ENCODE measurements at regions not wholly inside any gene's neighbourhood (a gene's known extent, or its start where the extent isn't known, plus 50 kb on each side); places are given as distances from the start of the nearest gene placed in this dataset.

DNA sequence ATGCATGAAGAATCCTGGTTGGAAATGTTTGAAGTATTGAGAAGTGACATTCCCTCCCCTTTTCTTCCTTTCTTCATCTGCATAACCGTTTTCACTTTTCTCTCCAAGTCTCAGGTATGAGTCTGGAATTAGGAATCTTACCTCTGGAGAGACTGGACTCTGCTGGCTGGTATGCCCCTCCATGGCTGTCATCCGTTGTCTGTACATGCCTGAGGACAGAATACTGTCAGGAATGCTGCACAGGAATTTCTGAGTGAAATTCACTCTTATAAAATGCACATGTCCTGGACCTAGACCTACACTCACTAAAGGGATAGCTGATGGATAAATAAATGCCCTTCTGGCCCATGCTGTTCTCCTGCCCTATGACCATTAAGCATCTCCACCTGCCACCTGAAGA is 179.5 kb downstream of the MSN start:
- no peak overlapping the region for H3K4me3 ChIP-seq
- no peaks in the 10 kb centered on the region for H3K9me3 ChIP-seq (ENCODE audit: low read depth)
- no peaks in the 10 kb centered on the region for H4K20me1 ChIP-seq (ENCODE audit: insufficient read depth)
- no peak overlapping the region for H3K4me2 ChIP-seq (ENCODE audit: unreplicated experiment)
- no peak overlapping the region for H2AFZ ChIP-seq
- no peaks in the 10 kb centered on the region for H3K27me3 ChIP-seq (replicated peaks; ENCODE audit: insufficient read depth)
- H3K79me2 ChIP-seq (ENCODE audit: insufficient read depth): no peaks in the 10 kb centered on the region
- no peaks in the 10 kb centered on the region for H3F3A ChIP-seq (ENCODE audit: insufficient read depth)
- H3K4me1 ChIP-seq (ENCODE audit: insufficient read depth): no peaks in the 10 kb centered on the region
- DNase-seq: no peak
- no peak overlapping the region for H3K9ac ChIP-seq
- no peaks in the 10 kb centered on the region for H3K36me3 ChIP-seq (ENCODE audit: low read depth)
- H3K27ac ChIP-seq: no peak overlapping the region
- in situ Hi-C loops (cut with MboI): loop anchor here (25.0 kb wide), 1 partner anchor 285 kb away; no protein-coding TSS in a partner anchor
- WGBS, 2 experiments (ENCODE audit: low coverage in 1 of 2, low lambda C conversion rate in 2 of 2, missing lambda C conversion rate in 2 of 2): 0% methylated on average over 2 of the region's 2 CpGs
- no peaks in the 10 kb centered on the region for H3K9me2 ChIP-seq (ENCODE audit: insufficient read depth)
- TF ChIP-seq EZH2 (IDR thresholded peaks at IDR 0.05; ENCODE audit: insufficient read depth, poor library complexity, severe bottlenecking) (no peak), EZH2phosphoT487 (IDR thresholded peaks at IDR 0.05; ENCODE audit: insufficient read depth, low read depth) (no peak)

DNA sequence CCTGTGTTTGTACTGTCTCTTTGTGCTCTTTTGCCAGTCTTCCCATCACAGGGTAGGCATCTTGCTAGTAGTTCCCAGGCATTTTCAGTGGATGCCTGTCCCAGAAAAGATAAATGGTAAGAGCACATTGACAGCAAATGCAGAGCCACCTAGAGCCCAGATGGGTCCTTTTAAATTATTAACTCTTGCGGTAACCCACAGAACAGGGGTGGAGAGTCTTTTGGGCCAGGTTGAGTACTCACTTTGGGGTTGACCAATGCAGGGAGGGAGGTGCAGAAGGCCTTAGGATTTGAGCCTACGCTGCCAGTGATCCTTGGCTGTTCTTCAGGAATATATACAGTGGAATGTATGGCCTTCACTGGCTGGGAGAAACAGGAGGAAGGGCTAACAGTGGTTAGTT is 173.8 kb downstream of the MSN start:
- H3K4me2 ChIP-seq (ENCODE audit: unreplicated experiment): no peak overlapping the region
- H3K4me1 ChIP-seq (ENCODE audit: insufficient read depth): no peaks in the 10 kb centered on the region
- H3K4me3 ChIP-seq: no peak overlapping the region
- TF ChIP-seq EZH2 (IDR thresholded peaks at IDR 0.05; ENCODE audit: insufficient read depth, poor library complexity, severe bottlenecking): no peak
- TF ChIP-seq EZH2phosphoT487 (IDR thresholded peaks at IDR 0.05; ENCODE audit: insufficient read depth, low read depth): no peak
- no peaks in the 10 kb centered on the region for H4K20me1 ChIP-seq (ENCODE audit: insufficient read depth)
- H3K9ac ChIP-seq: no peak overlapping the region
- H3F3A ChIP-seq (ENCODE audit: insufficient read depth): no peaks in the 10 kb centered on the region
- no peaks in the 10 kb centered on the region for H3K79me2 ChIP-seq (ENCODE audit: insufficient read depth)
- H2AFZ ChIP-seq: no peak overlapping the region
- H3K9me2 ChIP-seq (ENCODE audit: insufficient read depth): no peaks in the 10 kb centered on the region
- WGBS, 2 experiments (ENCODE audit: low coverage in 1 of 2, low lambda C conversion rate in 2 of 2, missing lambda C conversion rate in 2 of 2): 42 to 91% methylated on average over 1 to 2 of the region's 2 CpGs
- in situ Hi-C loops (cut with MboI): loop anchor here (25.0 kb wide), 1 partner anchor 279 kb away; no protein-coding TSS in a partner anchor
- H3K27ac ChIP-seq: no peak overlapping the region
- no peaks in the 10 kb centered on the region for H3K9me3 ChIP-seq (ENCODE audit: low read depth)
- no peaks in the 10 kb centered on the region for H3K36me3 ChIP-seq (ENCODE audit: low read depth)
- H3K27me3 ChIP-seq (replicated peaks; ENCODE audit: insufficient read depth): no peaks in the 10 kb centered on the region
- no peak for DNase-seq

DNA sequence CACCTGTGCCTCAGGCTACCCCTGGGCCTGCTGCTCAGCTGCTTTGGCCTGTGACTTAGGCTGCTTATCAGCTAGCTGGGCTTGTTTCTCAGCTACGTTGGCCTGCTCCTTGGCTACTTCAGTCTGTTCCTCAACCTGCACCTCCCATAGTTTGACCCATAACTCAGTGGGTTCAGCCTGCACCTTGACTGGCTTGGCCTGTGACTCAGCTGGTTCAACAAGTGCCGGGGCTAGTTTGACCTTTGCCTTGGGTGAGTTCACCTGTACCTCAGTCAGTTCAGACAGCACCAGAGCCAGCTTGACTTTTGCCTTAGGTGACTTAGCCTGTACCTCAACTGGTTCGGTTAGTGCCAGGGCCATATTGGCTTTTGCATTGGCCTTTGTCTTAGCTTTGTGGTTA is 171.2 kb downstream of the MSN start:
- no peaks in the 10 kb centered on the region for H3K36me3 ChIP-seq (ENCODE audit: low read depth)
- in situ Hi-C loops (cut with MboI): loop anchor here (25.0 kb wide), 1 partner anchor 276 kb away; no protein-coding TSS in a partner anchor
- 37 to 39% methylated on average over 3 of the region's 3 CpGs for WGBS, 2 experiments (ENCODE audit: low coverage in 1 of 2, low lambda C conversion rate in 2 of 2, missing lambda C conversion rate in 2 of 2)
- no peak overlapping the region for H3K4me2 ChIP-seq (ENCODE audit: unreplicated experiment)
- H3K27me3 ChIP-seq (replicated peaks; ENCODE audit: insufficient read depth): no peaks in the 10 kb centered on the region
- no peaks in the 10 kb centered on the region for H3F3A ChIP-seq (ENCODE audit: insufficient read depth)
- H3K4me3 ChIP-seq: no peak overlapping the region
- H3K9me2 ChIP-seq (ENCODE audit: insufficient read depth): no peaks in the 10 kb centered on the region
- H3K27ac ChIP-seq: no peak overlapping the region
- H3K79me2 ChIP-seq (ENCODE audit: insufficient read depth): no peaks in the 10 kb centered on the region
- H3K9me3 ChIP-seq (ENCODE audit: low read depth): no peaks in the 10 kb centered on the region
- H3K4me1 ChIP-seq (ENCODE audit: insufficient read depth): no peaks in the 10 kb centered on the region
- TF ChIP-seq EZH2phosphoT487 (IDR thresholded peaks at IDR 0.05; ENCODE audit: insufficient read depth, low read depth) (no peak), EZH2 (IDR thresholded peaks at IDR 0.05; ENCODE audit: insufficient read depth, poor library complexity, severe bottlenecking) (no peak)
- no peak overlapping the region for H3K9ac ChIP-seq
- DNase-seq: no peak
- no peaks in the 10 kb centered on the region for H4K20me1 ChIP-seq (ENCODE audit: insufficient read depth)
- no peak overlapping the region for H2AFZ ChIP-seq

DNA sequence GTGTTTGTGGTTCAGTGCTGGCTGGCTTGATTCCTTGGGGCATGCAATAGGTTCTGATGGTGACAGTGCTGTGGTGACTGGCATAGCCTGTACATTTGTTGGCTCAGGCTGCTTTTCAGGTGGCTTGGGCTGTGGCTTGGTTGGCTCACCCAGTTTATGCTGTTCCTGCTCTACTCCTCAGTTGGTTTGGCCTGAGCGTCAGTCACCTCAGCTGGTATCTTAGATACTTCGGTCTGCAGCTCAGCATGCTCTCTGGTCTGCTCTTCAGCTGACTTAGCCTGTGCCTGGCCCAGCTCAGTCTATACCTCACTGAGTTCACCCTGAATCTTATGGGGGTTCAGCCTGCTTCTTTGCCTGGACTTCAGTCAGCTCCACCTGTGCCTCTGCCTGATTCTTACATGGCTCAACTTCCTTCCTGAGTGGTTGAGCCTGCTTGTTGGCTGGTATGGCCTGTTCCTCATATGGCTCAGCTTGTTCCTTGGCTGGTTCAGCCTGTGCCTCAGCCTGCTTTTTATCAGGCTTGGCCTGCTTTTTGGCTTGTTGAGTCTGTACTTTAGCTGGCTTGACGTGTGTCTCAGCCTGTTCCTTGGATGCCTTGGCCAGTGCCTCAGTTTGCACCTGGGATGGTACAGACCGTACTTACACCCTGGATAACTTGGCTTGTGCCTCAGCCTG is 170.6 kb downstream of the MSN start:
- Histone ChIP-seq H3K4me1 (ENCODE audit: insufficient read depth) (no peaks in the 10 kb centered on the region), H3K36me3 (ENCODE audit: low read depth) (no peaks in the 10 kb centered on the region), H3K79me2 (ENCODE audit: insufficient read depth) (no peaks in the 10 kb centered on the region), H4K20me1 (ENCODE audit: insufficient read depth) (no peaks in the 10 kb centered on the region), H3K4me3 (no peak overlapping the region), H3K27ac (no peak overlapping the region), H2AFZ (no peak overlapping the region), H3K9me2 (ENCODE audit: insufficient read depth) (no peaks in the 10 kb centered on the region), H3K9me3 (ENCODE audit: low read depth) (no peaks in the 10 kb centered on the region), H3K4me2 (ENCODE audit: unreplicated experiment) (no peak overlapping the region), H3K27me3 (replicated peaks; ENCODE audit: insufficient read depth) (no peaks in the 10 kb centered on the region), H3F3A (ENCODE audit: insufficient read depth) (no peaks in the 10 kb centered on the region), H3K9ac (no peak overlapping the region)
- DNase-seq: no peak
- WGBS, 2 experiments (ENCODE audit: low coverage in 1 of 2, low lambda C conversion rate in 2 of 2, missing lambda C conversion rate in 2 of 2): 18 to 48% methylated on average over 2 to 4 of the region's 4 CpGs
- TF ChIP-seq EZH2 (IDR thresholded peaks at IDR 0.05; ENCODE audit: insufficient read depth, poor library complexity, severe bottlenecking): no peak
- TF ChIP-seq EZH2phosphoT487 (IDR thresholded peaks at IDR 0.05; ENCODE audit: insufficient read depth, low read depth): no peak
- in situ Hi-C loops (cut with MboI): loop anchor here (25.0 kb wide), 1 partner anchor 276 kb away; no protein-coding TSS in a partner anchor
